ENCODE measurements at regions not wholly inside any gene's neighbourhood (a gene's known extent, or its start where the extent isn't known, plus 50 kb on each side); places are given as distances from the start of the nearest gene placed in this dataset.

- no peak for TF ChIP-seq JUN (IDR thresholded peaks at IDR 0.05; ENCODE audit: borderline replicate concordance, low read depth, low read length)
- TF ChIP-seq JUN (CRISPR knock-in tag; IDR thresholded peaks at IDR 0.05; ENCODE audit: borderline replicate concordance): no peak
- TF ChIP-seq, protein P1, sequence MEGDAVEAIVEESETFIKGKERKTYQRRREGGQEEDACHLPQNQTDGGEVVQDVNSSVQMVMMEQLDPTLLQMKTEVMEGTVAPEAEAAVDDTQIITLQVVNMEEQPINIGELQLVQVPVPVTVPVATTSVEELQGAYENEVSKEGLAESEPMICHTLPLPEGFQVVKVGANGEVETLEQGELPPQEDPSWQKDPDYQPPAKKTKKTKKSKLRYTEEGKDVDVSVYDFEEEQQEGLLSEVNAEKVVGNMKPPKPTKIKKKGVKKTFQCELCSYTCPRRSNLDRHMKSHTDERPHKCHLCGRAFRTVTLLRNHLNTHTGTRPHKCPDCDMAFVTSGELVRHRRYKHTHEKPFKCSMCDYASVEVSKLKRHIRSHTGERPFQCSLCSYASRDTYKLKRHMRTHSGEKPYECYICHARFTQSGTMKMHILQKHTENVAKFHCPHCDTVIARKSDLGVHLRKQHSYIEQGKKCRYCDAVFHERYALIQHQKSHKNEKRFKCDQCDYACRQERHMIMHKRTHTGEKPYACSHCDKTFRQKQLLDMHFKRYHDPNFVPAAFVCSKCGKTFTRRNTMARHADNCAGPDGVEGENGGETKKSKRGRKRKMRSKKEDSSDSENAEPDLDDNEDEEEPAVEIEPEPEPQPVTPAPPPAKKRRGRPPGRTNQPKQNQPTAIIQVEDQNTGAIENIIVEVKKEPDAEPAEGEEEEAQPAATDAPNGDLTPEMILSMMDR (IDR thresholded peaks at IDR 0.05 in 2 of 3, conservative IDR thresholded peaks at IDR 0.05 in 1 of 3; ENCODE audit: insufficient read depth in 2 of 3, low read depth in 1 of 3, low read length in 3 of 3): no peak
Observed at GRCh38 chr6:153526479-153526878, 395.4 kb upstream of the RGS17 start.
